ENCODE measurements at regions not wholly inside any gene's neighbourhood (a gene's known extent, or its start where the extent isn't known, plus 50 kb on each side); places are given as distances from the start of the nearest gene placed in this dataset.

GRCh38 chr10:36053775-36054174 is 411.7 kb upstream of the FZD8 start:
- Histone ChIP-seq H3K9me3 (peaks cover 0 to 8% of the 10 kb centered on the region in 2 donors), H3K27ac (no peak overlapping the region), H3K4me3 (no peak overlapping the region), H3K36me3 (no peaks in the 10 kb centered on the region), H3K4me1 (no peaks in the 10 kb centered on the region), H3K27me3 (no peaks in the 10 kb centered on the region)
- TF ChIP-seq CTCF (IDR thresholded peaks at IDR 0.05) = no peak
- ATAC-seq (no peak), DNase-seq (no peak)
- intact Hi-C loops (cut with DNase I) = no loop called here

- no peaks in the 10 kb centered on the region for H3K4me1 ChIP-seq
- intact Hi-C loops (cut with DNase I) = no loop called here
- no peak overlapping the region for H3K27ac ChIP-seq
- H3K4me3 ChIP-seq = no peak overlapping the region
- peaks cover 0 to 8% of the 10 kb centered on the region in 2 donors for H3K9me3 ChIP-seq
- no peaks in the 10 kb centered on the region for H3K36me3 ChIP-seq
- no peak for DNase-seq
- no peak for TF ChIP-seq CTCF (IDR thresholded peaks at IDR 0.05)
- no peaks in the 10 kb centered on the region for H3K27me3 ChIP-seq
- no peak for ATAC-seq
Observed at GRCh38 chr10:36053271-36053670, 411.2 kb upstream of the FZD8 start.

- Histone ChIP-seq H3K27ac (no peak overlapping the region), H3K27me3 (no peaks in the 10 kb centered on the region), H3K4me1 (no peaks in the 10 kb centered on the region), H3K4me3 (no peak overlapping the region), H3K9me3 (peaks cover 0 to 8% of the 10 kb centered on the region in 2 donors), H3K36me3 (no peaks in the 10 kb centered on the region)
- intact Hi-C loops (cut with DNase I) = no loop called here
- TF ChIP-seq CTCF (IDR thresholded peaks at IDR 0.05) = no peak
- DNase-seq = no peak
- ATAC-seq = no peak
Observed at GRCh38 chr10:36051500-36051991, 409.4 kb upstream of the FZD8 start.

DNA sequence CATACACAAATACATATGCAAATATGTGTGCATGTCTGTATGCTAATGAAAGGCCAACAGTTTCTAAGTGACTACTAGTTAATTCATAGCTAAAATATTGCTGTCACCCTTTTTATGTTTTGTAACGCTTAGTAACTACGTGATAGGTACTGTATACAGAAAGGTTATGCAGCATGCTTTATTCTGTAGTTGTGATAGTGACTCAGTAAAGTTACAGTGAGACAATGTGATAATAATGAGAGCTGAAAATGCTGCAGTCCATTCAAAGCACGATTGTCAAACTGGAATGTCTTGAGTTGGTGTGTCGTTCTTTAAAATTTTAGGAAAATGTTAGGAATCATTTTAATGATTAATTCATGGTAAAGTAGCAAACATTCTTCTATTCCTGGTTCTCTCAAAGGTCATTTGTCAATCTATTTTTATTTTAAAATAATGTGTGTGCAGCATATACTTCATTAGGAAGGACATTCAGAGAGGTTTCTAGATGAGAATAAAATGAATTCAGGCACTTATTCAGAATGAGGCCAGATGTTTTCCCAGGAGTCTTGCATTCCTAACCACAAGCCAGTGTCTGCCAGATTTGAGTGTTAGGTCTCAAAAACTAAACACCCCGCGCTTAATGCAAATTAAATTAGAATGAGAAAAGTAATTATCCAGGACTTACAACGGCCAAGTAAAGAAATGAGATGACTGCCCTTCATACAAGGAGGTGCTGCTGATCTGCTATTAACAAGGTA is 408.8 kb upstream of the FZD8 start:
- Histone ChIP-seq H3K9me3 (peaks cover 0 to 8% of the 10 kb centered on the region in 2 donors), H3K4me3 (no peak overlapping the region), H3K27ac (no peak overlapping the region), H3K27me3 (no peaks in the 10 kb centered on the region), H3K36me3 (no peaks in the 10 kb centered on the region), H3K4me1 (no peaks in the 10 kb centered on the region)
- DNase-seq (no peak), ATAC-seq (no peak)
- intact Hi-C loops (cut with DNase I) = no loop called here
- TF ChIP-seq CTCF (IDR thresholded peaks at IDR 0.05) = no peak

- Histone ChIP-seq H3K9me3 (no peaks in the 10 kb centered on the region), H3K27me3 (no peaks in the 10 kb centered on the region), H3K4me3 (no peak overlapping the region), H3K36me3 (no peaks in the 10 kb centered on the region), H3K27ac (no peak overlapping the region), H3K4me1 (no peaks in the 10 kb centered on the region)
- DNase-seq (no peak), ATAC-seq (no peak)
- intact Hi-C loops (cut with DNase I) = no loop called here
- no peak for TF ChIP-seq CTCF (IDR thresholded peaks at IDR 0.05)
Observed at GRCh38 chr10:36048780-36049179, 406.7 kb upstream of the FZD8 start.

Data from left lung (tissue), 4 donors.